Caco-2 (cell line): ENCODE measurements at regions not wholly inside any gene's neighbourhood (a gene's known extent, or its start where the extent isn't known, plus 50 kb on each side); places are given as distances from the start of the nearest gene placed in this dataset.

Experiments used
- BruUV-seq: library from RNA; stranded (reverse); fragments of 400-500 nt; replicated peaks from 2 replicates; lab custom pipeline; 2021; lab: Mats Ljungman, UMichigan
- CTCF ChIA-PET: fragments of 300-600 bp; sonication (Branson Sonifier 250); formaldehyde crosslinking; loops from one replicate; lab custom pipeline; 2022; ENCODE audit warnings: antibody characterized with exemption; lab: Charles Lee
- POLR2A ChIA-PET: fragments of 300-600 bp; sonication (Branson Sonifier 250); formaldehyde crosslinking; loops from one replicate; lab custom pipeline; 2022; ENCODE audit warnings: antibody characterized with exemption; lab: Charles Lee
- DNase-seq, 2 experiments: peaks; one replicate each; pipeline versions ENCODE4 v3.0.0 to v3.0.0-alpha.2; 2020 to 2022
- H3K27me3 ChIP-seq: replicated peaks from 2 replicates; pipeline ENCODE4 v1.6.0; 2011; ENCODE audit warnings: low read length; ENCODE audit not compliant: control insufficient read depth, insufficient read depth
- H3K36me3 ChIP-seq: 2 replicates; pipeline ENCODE4 v1.5.1; 2011; ENCODE audit warnings: low read length; ENCODE audit not compliant: control insufficient read depth, insufficient read depth
- H3K4me1 ChIP-seq: fragments of 250-450 bp; sonication (Bioruptor Pico); 2 replicates; pipeline ENCODE4 v1.5.1; 2020; ENCODE audit warnings: mild to moderate bottlenecking
- H3K4me3 ChIP-seq: 2 replicates; pipeline ENCODE4 v1.5.1; 2011; ENCODE audit warnings: low read depth, mild to moderate bottlenecking, control low read depth, low read length
- H3K9me3 ChIP-seq: fragments of 250-450 bp; sonication (Bioruptor Pico); 2 replicates; pipeline ENCODE4 v1.5.1; 2020; ENCODE audit warnings: mild to moderate bottlenecking, moderate library complexity
- H3K27ac Mint-ChIP-seq: one replicate; pipeline ENCODE4 v1.8.0; 2022; ENCODE audit warnings: mixed read lengths; ENCODE audit not compliant: unreplicated experiment
- H3K27me3 Mint-ChIP-seq: one replicate; pipeline ENCODE4 v1.8.0; 2022; ENCODE audit warnings: mixed read lengths; ENCODE audit not compliant: insufficient read depth, unreplicated experiment
- H3K36me3 Mint-ChIP-seq: one replicate; pipeline ENCODE4 v1.8.0; 2022; ENCODE audit warnings: mild to moderate bottlenecking, mixed read lengths; ENCODE audit not compliant: insufficient read depth, unreplicated experiment
- H3K4me1 Mint-ChIP-seq: one replicate; pipeline ENCODE4 v1.8.0; 2022; ENCODE audit warnings: low read depth, mixed read lengths; ENCODE audit not compliant: unreplicated experiment
- H3K4me3 Mint-ChIP-seq: one replicate; pipeline ENCODE4 v1.8.0; 2022; ENCODE audit warnings: mild to moderate bottlenecking, moderate library complexity, mixed read lengths; ENCODE audit not compliant: unreplicated experiment
- H3K9me3 Mint-ChIP-seq: one replicate; pipeline ENCODE4 v1.8.0; 2022; ENCODE audit warnings: mixed read lengths; ENCODE audit not compliant: unreplicated experiment
- CTCF ChIP-seq, 2 experiments: fragments of 200-600 bp in 1 of 2; IDR thresholded peaks; 1 replicate in 1 of 2; 2 replicates in 1 of 2; pipeline versions ENCODE4 v1.5.1 to v1.8.0; 2011 to 2022; ENCODE audit warnings: antibody characterized with exemption in 1 of 2, control low read depth in 1 of 2, inconsistent platforms in 1 of 2, low read depth in 1 of 2, low read length in 1 of 2, mild to moderate bottlenecking in 1 of 2, moderate library complexity in 1 of 2; ENCODE audit not compliant: insufficient read depth in 1 of 2, severe bottlenecking in 1 of 2, unreplicated experiment in 1 of 2
- intact Hi-C: fragments of 100-400 bp; cut with micrococcal nuclease; formaldehyde crosslinking; loops from one replicate; pipeline ENCODE4 v1.10.0; 2022; ENCODE audit not compliant: unreplicated experiment

- H3K4me1 Mint-ChIP-seq, result peaks cover 7% of the 10 kb centered on the region
- DNase-seq, result peak in 1 of 2 experiments; percentile 38
- BruUV-seq, result no TSS peak
- Histone ChIP-seq H3K9me3 (no peaks in the 10 kb centered on the region), H3K4me1 (peaks cover 19% of the 10 kb centered on the region), H3K36me3 (no peaks in the 10 kb centered on the region), H3K27me3 (no peaks in the 10 kb centered on the region), H3K4me3 (no peak overlapping the region)
- no peak overlapping the region for H3K27ac Mint-ChIP-seq
- ChIA-PET POLR2A (no interaction called here), CTCF (no interaction called here)
- no peaks in the 10 kb centered on the region for H3K36me3 Mint-ChIP-seq
- intact Hi-C loops, result no loop called here
- H3K9me3 Mint-ChIP-seq, result no peaks in the 10 kb centered on the region
- no peaks in the 10 kb centered on the region for H3K27me3 Mint-ChIP-seq
- no peak for TF ChIP-seq CTCF (IDR thresholded peaks at IDR 0.05; ENCODE audit: insufficient read depth in 1 of 2, low read depth in 1 of 2, low read length in 1 of 2, severe bottlenecking in 1 of 2, unreplicated experiment in 1 of 2)
- no peak overlapping the region for H3K4me3 Mint-ChIP-seq
These were observed 715.7 kb downstream of the DIAPH3 start for GRCh38 chr13:59447846-59448620.

GRCh38 chr13:59449750-59450149 is 714.0 kb downstream of the DIAPH3 start:
- no peak for DNase-seq
- no peak overlapping the region for H3K4me3 ChIP-seq
- Mint-ChIP-seq H3K27ac (no peak overlapping the region), H3K27me3 (no peaks in the 10 kb centered on the region), H3K9me3 (no peaks in the 10 kb centered on the region), H3K4me1 (peaks cover 7% of the 10 kb centered on the region), H3K4me3 (no peak overlapping the region), H3K36me3 (no peaks in the 10 kb centered on the region)
- POLR2A ChIA-PET, result no interaction called here
- H3K4me1 ChIP-seq, result peaks cover 19% of the 10 kb centered on the region
- TF ChIP-seq CTCF (IDR thresholded peaks at IDR 0.05; ENCODE audit: insufficient read depth in 1 of 2, low read depth in 1 of 2, low read length in 1 of 2, severe bottlenecking in 1 of 2, unreplicated experiment in 1 of 2), result no peak
- CTCF ChIA-PET, result no interaction called here
- H3K9me3 ChIP-seq, result no peaks in the 10 kb centered on the region
- no TSS peak for BruUV-seq
- H3K27me3 ChIP-seq, result no peaks in the 10 kb centered on the region
- intact Hi-C loops, result no loop called here
- H3K36me3 ChIP-seq, result no peaks in the 10 kb centered on the region

GRCh38 chr13:59450229-59450628 is 713.5 kb downstream of the DIAPH3 start:
- Mint-ChIP-seq H3K27me3 (no peaks in the 10 kb centered on the region), H3K27ac (no peak overlapping the region), H3K36me3 (no peaks in the 10 kb centered on the region), H3K4me1 (peaks cover 7% of the 10 kb centered on the region), H3K9me3 (no peaks in the 10 kb centered on the region), H3K4me3 (no peak overlapping the region)
- Histone ChIP-seq H3K36me3 (no peaks in the 10 kb centered on the region), H3K9me3 (no peaks in the 10 kb centered on the region), H3K4me3 (no peak overlapping the region), H3K4me1 (peaks cover 19% of the 10 kb centered on the region), H3K27me3 (no peaks in the 10 kb centered on the region)
- POLR2A ChIA-PET, result no interaction called here
- BruUV-seq, result no TSS peak
- CTCF ChIA-PET, result no interaction called here
- TF ChIP-seq CTCF (IDR thresholded peaks at IDR 0.05; ENCODE audit: insufficient read depth in 1 of 2, low read depth in 1 of 2, low read length in 1 of 2, severe bottlenecking in 1 of 2, unreplicated experiment in 1 of 2), result no peak
- DNase-seq, result no peak
- intact Hi-C loops, result no loop called here
